ENCODE measurements at regions not wholly inside any gene's neighbourhood (a gene's known extent, or its start where the extent isn't known, plus 50 kb on each side); places are given as distances from the start of the nearest gene placed in this dataset.

DNA sequence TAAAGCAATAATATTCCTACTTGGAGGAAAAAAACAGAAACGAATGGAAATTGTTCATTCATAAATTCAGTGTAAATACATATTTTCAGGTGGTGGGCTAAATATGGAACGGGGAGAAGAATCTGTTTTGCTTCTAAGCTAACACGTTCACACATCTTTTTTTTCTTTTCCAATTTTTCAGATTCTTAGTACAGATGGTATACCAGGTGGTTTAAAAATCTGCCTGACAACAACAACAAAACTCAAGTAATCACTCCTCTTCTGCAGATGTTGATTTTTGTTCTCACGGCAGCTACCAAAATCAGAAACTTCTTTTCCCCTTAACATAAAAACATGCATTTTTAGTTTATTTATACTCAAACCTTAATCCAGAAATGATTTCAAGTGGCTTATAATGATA is 164.8 kb upstream of the SYT4 start:
- H3K4me1 Mint-ChIP-seq = no peaks in the 10 kb centered on the region
- no CpG with 5 or more reads among the region's 4 CpGs for WGBS (ENCODE audit: insufficient coverage)

DNA sequence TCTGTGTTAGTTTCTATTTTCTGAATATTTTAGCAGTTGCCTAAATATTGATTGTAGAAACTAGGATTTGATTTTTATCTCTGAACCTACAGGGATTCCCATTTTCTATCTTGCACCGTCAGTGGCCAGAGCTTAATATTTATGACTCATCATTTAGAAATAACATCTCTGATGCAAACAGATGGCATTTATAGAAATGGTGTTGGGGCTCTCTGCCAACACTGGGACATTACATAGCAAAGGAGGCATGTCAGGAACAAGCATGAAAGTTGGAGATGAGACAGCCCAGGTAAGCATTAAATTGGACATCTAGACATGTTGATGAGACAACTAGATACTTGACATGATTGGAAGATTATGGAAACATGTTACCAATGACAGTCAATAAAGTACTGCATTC is 165.3 kb upstream of the SYT4 start:
- no CpG with 5 or more reads among the region's 1 CpG for WGBS (ENCODE audit: insufficient coverage)
- Histone ChIP-seq H3K4me1 (ENCODE audit: control insufficient read depth in 2 of 2, insufficient read depth in 2 of 2, low read length in 2 of 2) (no peaks in the 10 kb centered on the region), H3K36me3 (replicated peaks in 1 of 2; ENCODE audit: control extremely low read depth in 1 of 2, control insufficient read depth in 1 of 2, extremely low read depth in 1 of 2, insufficient read depth in 2 of 2, low read length in 1 of 2) (no peaks in the 10 kb centered on the region), H3K9me3 (ENCODE audit: control extremely low read depth in 1 of 3, control insufficient read depth in 2 of 3, insufficient read depth in 1 of 3, low read length in 2 of 3) (peaks cover 0 to 10% (median 2%) of the 10 kb centered on the region in 3 donors), H3K27ac (ENCODE audit: low read length in 2 of 2) (no peak overlapping the region), H4K20me1 (ENCODE audit: control insufficient read depth, insufficient read depth, low read length, poor library complexity, severe bottlenecking) (no peaks in the 10 kb centered on the region), H3K9ac (ENCODE audit: low read length) (no peak overlapping the region), H3K79me2 (ENCODE audit: control insufficient read depth, insufficient read depth, low read length) (no peaks in the 10 kb centered on the region), H2AFZ (ENCODE audit: insufficient read depth, low read depth, low read length, poor library complexity, severe bottlenecking) (no peak overlapping the region), H3K4me3 (ENCODE audit: control extremely low read depth in 1 of 5, extremely low read depth in 1 of 5, insufficient read depth in 1 of 5, low read depth in 2 of 5, low read length in 4 of 5) (no peak overlapping the region), H3K27me3 (replicated peaks in 1 of 4; ENCODE audit: control extremely low read depth in 1 of 4, control insufficient read depth in 3 of 4, insufficient read depth in 4 of 4, low read length in 3 of 4) (no peaks in the 10 kb centered on the region), H3K4me2 (replicated peaks; ENCODE audit: low read depth, low read length, poor library complexity, severe bottlenecking) (no peak overlapping the region)
- DNase-seq = no peak
- no peak overlapping the region for H3K4me3 Mint-ChIP-seq
- ChIA-PET POLR2A (no interaction called here), CTCF (no interaction called here)
- no peaks in the 10 kb centered on the region for H3K27me3 Mint-ChIP-seq
- intact Hi-C loops (cut with micrococcal nuclease) = no loop called here
- H3K9me3 Mint-ChIP-seq (ENCODE audit: insufficient read depth) = peaks cover 6% of the 10 kb centered on the region
- H3K4me1 Mint-ChIP-seq = no peaks in the 10 kb centered on the region
- H3K27ac Mint-ChIP-seq = no peak overlapping the region
- TF ChIP-seq EZH2 (IDR thresholded peaks at IDR 0.05; ENCODE audit: borderline replicate concordance, insufficient read depth, low read depth, low read length, poor library complexity, severe bottlenecking) = no peak
- TF ChIP-seq, protein P1, sequence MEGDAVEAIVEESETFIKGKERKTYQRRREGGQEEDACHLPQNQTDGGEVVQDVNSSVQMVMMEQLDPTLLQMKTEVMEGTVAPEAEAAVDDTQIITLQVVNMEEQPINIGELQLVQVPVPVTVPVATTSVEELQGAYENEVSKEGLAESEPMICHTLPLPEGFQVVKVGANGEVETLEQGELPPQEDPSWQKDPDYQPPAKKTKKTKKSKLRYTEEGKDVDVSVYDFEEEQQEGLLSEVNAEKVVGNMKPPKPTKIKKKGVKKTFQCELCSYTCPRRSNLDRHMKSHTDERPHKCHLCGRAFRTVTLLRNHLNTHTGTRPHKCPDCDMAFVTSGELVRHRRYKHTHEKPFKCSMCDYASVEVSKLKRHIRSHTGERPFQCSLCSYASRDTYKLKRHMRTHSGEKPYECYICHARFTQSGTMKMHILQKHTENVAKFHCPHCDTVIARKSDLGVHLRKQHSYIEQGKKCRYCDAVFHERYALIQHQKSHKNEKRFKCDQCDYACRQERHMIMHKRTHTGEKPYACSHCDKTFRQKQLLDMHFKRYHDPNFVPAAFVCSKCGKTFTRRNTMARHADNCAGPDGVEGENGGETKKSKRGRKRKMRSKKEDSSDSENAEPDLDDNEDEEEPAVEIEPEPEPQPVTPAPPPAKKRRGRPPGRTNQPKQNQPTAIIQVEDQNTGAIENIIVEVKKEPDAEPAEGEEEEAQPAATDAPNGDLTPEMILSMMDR (IDR thresholded peaks at IDR 0.05) = no peak
- no peak for ATAC-seq (ENCODE audit: low read depth)

More for the DNA sequence above, 164.8 kb upstream of the SYT4 start:
- Mint-ChIP-seq H3K4me3 (no peak overlapping the region), H3K27ac (no peak overlapping the region), H3K9me3 (ENCODE audit: insufficient read depth) (peaks cover 6% of the 10 kb centered on the region), H3K27me3 (no peaks in the 10 kb centered on the region)
- H3K9me3 ChIP-seq (ENCODE audit: control extremely low read depth in 1 of 3, control insufficient read depth in 2 of 3, insufficient read depth in 1 of 3, low read length in 2 of 3) = peaks cover 0 to 5% (median 2%) of the 10 kb centered on the region in 3 donors
- H3K27me3 ChIP-seq (replicated peaks in 1 of 4; ENCODE audit: control extremely low read depth in 1 of 4, control insufficient read depth in 3 of 4, insufficient read depth in 4 of 4, low read length in 3 of 4) = no peaks in the 10 kb centered on the region
- TF ChIP-seq, protein P1 (IDR thresholded peaks at IDR 0.05) = no peak
- TF ChIP-seq EZH2 (IDR thresholded peaks at IDR 0.05; ENCODE audit: borderline replicate concordance, insufficient read depth, low read depth, low read length, poor library complexity, severe bottlenecking) = no peak
- H3K36me3 ChIP-seq (replicated peaks in 1 of 2; ENCODE audit: control extremely low read depth in 1 of 2, control insufficient read depth in 1 of 2, extremely low read depth in 1 of 2, insufficient read depth in 2 of 2, low read length in 1 of 2) = no peaks in the 10 kb centered on the region
- intact Hi-C loops (cut with micrococcal nuclease) = no loop called here
- no peaks in the 10 kb centered on the region for H3K79me2 ChIP-seq (ENCODE audit: control insufficient read depth, insufficient read depth, low read length)
- no peak overlapping the region for H3K27ac ChIP-seq (ENCODE audit: low read length in 2 of 2)
- ChIA-PET CTCF (no interaction called here), POLR2A (no interaction called here)
- H3K9ac ChIP-seq (ENCODE audit: low read length) = no peak overlapping the region
- no peaks in the 10 kb centered on the region for H3K4me1 ChIP-seq (ENCODE audit: control insufficient read depth in 2 of 2, insufficient read depth in 2 of 2, low read length in 2 of 2)
- no peak overlapping the region for H3K4me2 ChIP-seq (replicated peaks; ENCODE audit: low read depth, low read length, poor library complexity, severe bottlenecking)
- H4K20me1 ChIP-seq (ENCODE audit: control insufficient read depth, insufficient read depth, low read length, poor library complexity, severe bottlenecking) = no peaks in the 10 kb centered on the region
- DNase-seq (no peak), ATAC-seq (ENCODE audit: low read depth) (no peak)
- no peak overlapping the region for H3K4me3 ChIP-seq (ENCODE audit: control extremely low read depth in 1 of 5, extremely low read depth in 1 of 5, insufficient read depth in 1 of 5, low read depth in 2 of 5, low read length in 4 of 5)
- H2AFZ ChIP-seq (ENCODE audit: insufficient read depth, low read depth, low read length, poor library complexity, severe bottlenecking) = no peak overlapping the region

Data from B cell (primary cell).